ENCODE measurements at regions not wholly inside any gene's neighbourhood (a gene's known extent, or its start where the extent isn't known, plus 50 kb on each side); places are given as distances from the start of the nearest gene placed in this dataset.

- no peak for DNase-seq
These were observed 64.2 kb downstream of the GJA1 start for GRCh38 chr6:121499666-121500065.

GRCh38 chr6:121503589-121503991 lies 68.1 kb downstream of the GJA1 start:
- DNase-seq, result no peak

GRCh38 chr6:121504227-121504626 lies 68.8 kb downstream of the GJA1 start:
- no peak for DNase-seq

GRCh38 chr6:121505284-121505683 lies 69.8 kb downstream of the GJA1 start:
- DNase-seq, result no peak

GRCh38 chr6:121506761-121507754 lies 71.6 kb downstream of the GJA1 start:
- DNase-seq, result no peak

- DNase-seq, result no peak
These were observed 75.2 kb downstream of the GJA1 start for GRCh38 chr6:121510568-121511177.

- no peak for DNase-seq
These were observed 80.3 kb downstream of the GJA1 start for GRCh38 chr6:121515630-121516265.

GRCh38 chr6:121516331-121516730 lies 80.9 kb downstream of the GJA1 start:
- no peak for DNase-seq

GRCh38 chr6:121520337-121521163 lies 85.1 kb downstream of the GJA1 start:
- DNase-seq, result no peak

GRCh38 chr6:121521164-121521555 lies 85.7 kb downstream of the GJA1 start:
- no peak for DNase-seq

- DNase-seq, result no peak
These were observed 86.8 kb downstream of the GJA1 start for GRCh38 chr6:121522265-121522664.

- DNase-seq, result no peak
These were observed 87.4 kb downstream of the GJA1 start for GRCh38 chr6:121522771-121523386.

GRCh38 chr6:121523628-121524027 lies 88.2 kb downstream of the GJA1 start:
- no peak for DNase-seq

- DNase-seq, result no peak
These were observed 90.8 kb downstream of the GJA1 start for GRCh38 chr6:121526282-121526681.

- no peak for DNase-seq
These were observed 96.3 kb downstream of the GJA1 start for GRCh38 chr6:121531658-121532169.

- DNase-seq, result no peak
These were observed 97.9 kb downstream of the GJA1 start for GRCh38 chr6:121533321-121533841.

- DNase-seq, result no peak
These were observed 100.3 kb downstream of the GJA1 start for GRCh38 chr6:121535777-121536176.

- DNase-seq, result no peak
These were observed 100.9 kb downstream of the GJA1 start for GRCh38 chr6:121536345-121536744.

GRCh38 chr6:121539439-121539838 lies 104.0 kb downstream of the GJA1 start:
- no peak for DNase-seq

GRCh38 chr6:121540210-121540609 lies 104.8 kb downstream of the GJA1 start:
- no peak for DNase-seq

GRCh38 chr6:121544691-121545090 lies 109.2 kb downstream of the GJA1 start:
- DNase-seq, result no peak

- DNase-seq, result no peak
These were observed 112.7 kb downstream of the GJA1 start for GRCh38 chr6:121548131-121548530.

Measured in hematopoietic multipotent progenitor cell treated with erythropoietin and hydrocortisone succinate and interleukin-3 and kit ligand, for 8 days (in vitro differentiated cells).